ENCODE measurements at regions not wholly inside any gene's neighbourhood (a gene's known extent, or its start where the extent isn't known, plus 50 kb on each side); places are given as distances from the start of the nearest gene placed in this dataset.

- H3K27ac ChIP-seq = no peak overlapping the region
- 44% methylated on average over 4 of the region's 4 CpGs for WGBS (ENCODE audit: low lambda C conversion rate, missing lambda C conversion rate)
- peaks cover 18% of the 10 kb centered on the region for H3K4me1 ChIP-seq (ENCODE audit: insufficient read depth)
- no peak overlapping the region for H3K4me3 ChIP-seq
- TF ChIP-seq EZH2 (IDR thresholded peaks at IDR 0.05; ENCODE audit: borderline replicate concordance) (no peak), CTCF (IDR thresholded peaks at IDR 0.05; ENCODE audit: poor library complexity) (no peak), EZH2phosphoT487 (IDR thresholded peaks at IDR 0.05; ENCODE audit: low read depth, severe bottlenecking, unreplicated experiment) (no peak)
- H3K79me2 ChIP-seq = no peaks in the 10 kb centered on the region
- no peaks in the 10 kb centered on the region for H3K27me3 ChIP-seq
- H3K9me3 ChIP-seq (ENCODE audit: low read depth) = no peaks in the 10 kb centered on the region
- H3K36me3 ChIP-seq (replicated peaks; ENCODE audit: insufficient read depth, low read depth) = no peaks in the 10 kb centered on the region
- no peaks in the 10 kb centered on the region for H3K9me2 ChIP-seq (replicated peaks; ENCODE audit: insufficient read depth)
- no peaks in the 10 kb centered on the region for H4K20me1 ChIP-seq (ENCODE audit: insufficient read depth, poor library complexity, severe bottlenecking)
- no peak overlapping the region for H2AFZ ChIP-seq
- peak overlapping the region; percentile 29 for H3K4me2 ChIP-seq
- no peak for DNase-seq (ENCODE audit: low spot score)
Observed at GRCh38 chr9:81035171-81035570, 654.2 kb downstream of the TLE1 start.

GRCh38 chr9:81032831-81033230, 656.5 kb downstream of the TLE1 start:
- no peak for DNase-seq (ENCODE audit: low spot score)
- H2AFZ ChIP-seq = no peak overlapping the region
- 9% methylated on average over 1 of the region's 1 CpG for WGBS (ENCODE audit: low lambda C conversion rate, missing lambda C conversion rate)
- no peaks in the 10 kb centered on the region for H3K9me3 ChIP-seq (ENCODE audit: low read depth)
- H3K36me3 ChIP-seq (replicated peaks; ENCODE audit: insufficient read depth, low read depth) = no peaks in the 10 kb centered on the region
- H3K27me3 ChIP-seq = no peaks in the 10 kb centered on the region
- H3K4me3 ChIP-seq = no peak overlapping the region
- TF ChIP-seq EZH2 (IDR thresholded peaks at IDR 0.05; ENCODE audit: borderline replicate concordance) (no peak), EZH2phosphoT487 (IDR thresholded peaks at IDR 0.05; ENCODE audit: low read depth, severe bottlenecking, unreplicated experiment) (no peak), CTCF (IDR thresholded peaks at IDR 0.05; ENCODE audit: poor library complexity) (no peak)
- no peaks in the 10 kb centered on the region for H3K79me2 ChIP-seq
- H3K9me2 ChIP-seq (replicated peaks; ENCODE audit: insufficient read depth) = no peaks in the 10 kb centered on the region
- H3K27ac ChIP-seq = peak overlapping the region; percentile 68
- no peaks in the 10 kb centered on the region for H4K20me1 ChIP-seq (ENCODE audit: insufficient read depth, poor library complexity, severe bottlenecking)
- H3K4me2 ChIP-seq = no peak overlapping the region
- peaks cover 18% of the 10 kb centered on the region for H3K4me1 ChIP-seq (ENCODE audit: insufficient read depth)

GRCh38 chr9:81032030-81032572, 657.2 kb downstream of the TLE1 start:
- peak overlapping the region; percentile 7 for H3K4me2 ChIP-seq
- H3K27me3 ChIP-seq = no peaks in the 10 kb centered on the region
- H2AFZ ChIP-seq = no peak overlapping the region
- TF ChIP-seq EZH2phosphoT487 (IDR thresholded peaks at IDR 0.05; ENCODE audit: low read depth, severe bottlenecking, unreplicated experiment) (no peak), EZH2 (IDR thresholded peaks at IDR 0.05; ENCODE audit: borderline replicate concordance) (no peak), CTCF (IDR thresholded peaks at IDR 0.05; ENCODE audit: poor library complexity) (no peak)
- no peaks in the 10 kb centered on the region for H3K9me2 ChIP-seq (replicated peaks; ENCODE audit: insufficient read depth)
- no peaks in the 10 kb centered on the region for H4K20me1 ChIP-seq (ENCODE audit: insufficient read depth, poor library complexity, severe bottlenecking)
- no peaks in the 10 kb centered on the region for H3K9me3 ChIP-seq (ENCODE audit: low read depth)
- no peaks in the 10 kb centered on the region for H3K36me3 ChIP-seq (replicated peaks; ENCODE audit: insufficient read depth, low read depth)
- peaks cover 18% of the 10 kb centered on the region for H3K4me1 ChIP-seq (ENCODE audit: insufficient read depth)
- 71% methylated on average over 2 of the region's 2 CpGs for WGBS (ENCODE audit: low lambda C conversion rate, missing lambda C conversion rate)
- H3K4me3 ChIP-seq = no peak overlapping the region
- peak; percentile 37 for DNase-seq (ENCODE audit: low spot score)
- H3K79me2 ChIP-seq = no peaks in the 10 kb centered on the region
- H3K27ac ChIP-seq = peak overlapping the region; percentile 68

Measured in hepatocyte (in vitro differentiated cells).